PC-3 (cell line): ENCODE measurements at regions not wholly inside any gene's neighbourhood (a gene's known extent, or its start where the extent isn't known, plus 50 kb on each side); places are given as distances from the start of the nearest gene placed in this dataset.

Source experiments
- ATAC-seq: fragments of 200-7000 bp; cut with Tn5 transposase; 2 replicates; pipeline ENCODE4 v1.9.1; 2020; ENCODE audit warnings: mild to moderate bottlenecking, moderate library complexity
- BruUV-seq: library from RNA; stranded (reverse); fragments of 400-500 nt; replicated peaks from 2 replicates; lab custom pipeline; 2021; lab: Mats Ljungman, UMichigan
- CTCF ChIA-PET: fragments of 300-600 bp; sonication (Branson Sonifier 250); formaldehyde crosslinking; loops from one replicate; lab custom pipeline; 2022; ENCODE audit warnings: antibody characterized with exemption; lab: Charles Lee
- POLR2A ChIA-PET: fragments of 300-600 bp; sonication (Branson Sonifier 250); formaldehyde crosslinking; loops from one replicate; lab custom pipeline; 2022; ENCODE audit warnings: antibody characterized with exemption; ENCODE audit not compliant: unreplicated experiment; lab: Charles Lee
- DNase-seq: peaks from one replicate; pipeline ENCODE4 v3.0.0-alpha.2; 2015
- H2AFZ ChIP-seq: fragments of 300-600 bp; sonication (generic); 2 replicates; pipeline ENCODE4 v1.6.0; 2016; ENCODE audit warnings: antibody characterized with exemption, low read length
- H3F3A ChIP-seq: fragments of 300-600 bp; sonication (generic); one replicate; pipeline ENCODE4 v1.6.0; 2017; ENCODE audit warnings: antibody characterized with exemption, low read length, control low read depth, mild to moderate bottlenecking; ENCODE audit not compliant: unreplicated experiment
- H3K27ac ChIP-seq: fragments of 300-600 bp; sonication (generic); 2 replicates; pipeline ENCODE4 v1.5.1; 2016; ENCODE audit warnings: mild to moderate bottlenecking, low read length
- H3K27me3 ChIP-seq: fragments of 300-600 bp; sonication (generic); 2 replicates; pipeline ENCODE4 v1.6.1; 2016; ENCODE audit warnings: low read length, mixed read lengths
- H3K36me3 ChIP-seq: fragments of 300-600 bp; sonication (generic); 2 replicates; pipeline ENCODE4 v1.6.1; 2016; ENCODE audit warnings: low read depth, mixed run types, low read length, mixed read lengths
- H3K4me1 ChIP-seq: fragments of 300-600 bp; sonication (generic); 2 replicates; pipeline ENCODE4 v1.5.1; 2016; ENCODE audit warnings: low read length; ENCODE audit not compliant: insufficient read depth
- H3K4me2 ChIP-seq: fragments of 300-600 bp; sonication (generic); 2 replicates; pipeline ENCODE4 v1.6.0; 2016; ENCODE audit warnings: low read length
- H3K4me3 ChIP-seq: fragments of 300-600 bp; sonication (generic); 2 replicates; pipeline ENCODE4 v1.5.1; 2016; ENCODE audit warnings: mild to moderate bottlenecking, low read length, mixed read lengths
- H3K79me2 ChIP-seq: fragments of 300-600 bp; sonication (generic); 2 replicates; pipeline ENCODE4 v1.6.1; 2017; ENCODE audit warnings: low read length, mixed read lengths
- H3K9ac ChIP-seq: fragments of 300-600 bp; sonication (generic); 2 replicates; pipeline ENCODE4 v1.6.0; 2016; ENCODE audit warnings: mild to moderate bottlenecking, low read length
- H3K9me2 ChIP-seq: fragments of 300-600 bp; sonication (generic); replicated peaks from 2 replicates; pipeline ENCODE4 v1.6.1; 2016; ENCODE audit warnings: mixed run types, low read length, mixed read lengths
- H3K9me3 ChIP-seq: fragments of 300-600 bp; sonication (generic); 2 replicates; pipeline ENCODE4 v1.6.1; 2016; ENCODE audit warnings: low read length, mixed read lengths
- H4K20me1 ChIP-seq: fragments of 300-600 bp; sonication (generic); 2 replicates; pipeline ENCODE4 v1.6.1; 2016; ENCODE audit warnings: low read length, mixed read lengths
- CTCF ChIP-seq: fragments of 300-600 bp; sonication (generic); conservative IDR thresholded peaks from 2 replicates; pipeline ENCODE4 v1.5.1; 2017; ENCODE audit warnings: antibody characterized with exemption, low read depth, mild to moderate bottlenecking, low read length
- EZH2 ChIP-seq: fragments of 300-600 bp; sonication (generic); IDR thresholded peaks from one replicate; pipeline ENCODE4 v1.6.1; 2017; ENCODE audit warnings: antibody characterized with exemption, mild to moderate bottlenecking, low read length; ENCODE audit not compliant: unreplicated experiment
- EZH2phosphoT487 ChIP-seq: fragments of 300-600 bp; sonication (generic); IDR thresholded peaks from 2 replicates; pipeline ENCODE4 v1.6.1; 2018; ENCODE audit warnings: mild to moderate bottlenecking, antibody characterized with exemption, low read length, borderline replicate concordance
- intact Hi-C: fragments of 100-400 bp; cut with micrococcal nuclease; formaldehyde crosslinking; loops from 2 replicates; pipeline ENCODE4 v1.9.0; 2023

DNA sequence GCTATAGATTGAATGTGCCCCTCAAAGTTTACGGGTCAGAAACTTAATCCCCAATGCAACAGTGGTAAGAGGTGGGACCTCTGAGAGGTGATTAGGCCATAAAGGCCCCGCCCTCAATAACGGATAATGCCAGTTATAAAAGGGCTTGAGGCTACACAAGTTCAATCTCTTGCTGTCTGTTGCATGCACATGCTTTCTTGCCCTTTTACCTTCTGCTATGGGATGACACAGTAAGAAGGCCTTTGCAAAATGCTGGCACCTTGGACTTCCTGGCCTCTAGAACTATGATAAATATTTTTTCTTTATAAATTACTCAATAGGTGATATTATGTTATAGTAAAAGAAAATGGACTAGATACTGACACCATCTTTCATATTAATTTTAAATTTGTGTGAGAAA is 806.1 kb downstream of the TENT5A start:
- intact Hi-C loops = no loop called here

GRCh38 chr6:80942911-80943310 is 809.6 kb downstream of the TENT5A start:
- intact Hi-C loops = no loop called here
- BruUV-seq = no TSS peak
- CTCF ChIA-PET = no interaction called here
- Histone ChIP-seq H2AFZ (no peak overlapping the region), H3K4me1 (no peaks in the 10 kb centered on the region), H3K4me3 (no peak overlapping the region), H3K9ac (no peak overlapping the region), H3K27me3 (no peaks in the 10 kb centered on the region), H3K9me3 (no peaks in the 10 kb centered on the region), H3K4me2 (no peak overlapping the region), H3K9me2 (no peaks in the 10 kb centered on the region), H3F3A (no peaks in the 10 kb centered on the region), H3K36me3 (no peaks in the 10 kb centered on the region), H4K20me1 (no peaks in the 10 kb centered on the region), H3K27ac (no peak overlapping the region), H3K79me2 (no peaks in the 10 kb centered on the region)
- no peak for TF ChIP-seq EZH2
- DNase-seq (no peak), ATAC-seq (no peak)
- POLR2A ChIA-PET = no interaction called here

More for the DNA sequence above, 806.1 kb downstream of the TENT5A start:
- no TSS peak for BruUV-seq
- Histone ChIP-seq H3K4me1 (no peaks in the 10 kb centered on the region), H3K79me2 (no peaks in the 10 kb centered on the region), H4K20me1 (no peaks in the 10 kb centered on the region), H3K4me2 (no peak overlapping the region), H3K9me3 (no peaks in the 10 kb centered on the region), H3K4me3 (no peak overlapping the region), H3K9ac (no peak overlapping the region), H3K9me2 (no peaks in the 10 kb centered on the region), H3K27me3 (no peaks in the 10 kb centered on the region), H3K36me3 (no peaks in the 10 kb centered on the region), H2AFZ (no peak overlapping the region), H3K27ac (no peak overlapping the region), H3F3A (no peaks in the 10 kb centered on the region)
- ATAC-seq (no peak), DNase-seq (no peak)
- POLR2A ChIA-PET = no interaction called here
- CTCF ChIA-PET = no interaction called here
- TF ChIP-seq EZH2phosphoT487 = no peak
- no peak for TF ChIP-seq CTCF
- no peak for TF ChIP-seq EZH2

DNA sequence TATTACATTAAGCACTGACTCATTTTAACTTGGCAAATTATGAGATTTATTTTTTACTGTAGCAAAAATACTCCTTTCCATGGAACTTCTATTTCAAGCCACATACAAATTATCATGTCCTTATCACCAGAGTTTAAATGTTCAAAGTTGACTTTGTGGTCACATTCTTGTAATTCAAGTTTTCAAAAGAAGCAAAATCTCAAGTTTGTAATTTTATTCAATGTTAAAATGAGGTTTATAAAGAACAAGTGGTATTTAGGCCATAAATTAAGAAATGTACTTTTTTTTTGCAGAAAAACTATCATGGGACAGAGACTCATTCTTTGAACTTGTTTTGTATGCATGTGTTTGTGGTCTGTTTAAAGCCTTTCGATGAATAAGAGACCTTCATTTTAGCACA is 811.5 kb downstream of the TENT5A start:
- Histone ChIP-seq H4K20me1 (no peaks in the 10 kb centered on the region), H3K27ac (no peak overlapping the region), H3F3A (no peaks in the 10 kb centered on the region), H3K4me2 (no peak overlapping the region), H3K9ac (no peak overlapping the region), H3K4me1 (no peaks in the 10 kb centered on the region), H3K36me3 (no peaks in the 10 kb centered on the region), H2AFZ (no peak overlapping the region), H3K4me3 (no peak overlapping the region), H3K27me3 (no peaks in the 10 kb centered on the region), H3K9me3 (no peaks in the 10 kb centered on the region), H3K9me2 (no peaks in the 10 kb centered on the region), H3K79me2 (no peaks in the 10 kb centered on the region)
- POLR2A ChIA-PET = no interaction called here
- CTCF ChIA-PET = no interaction called here
- ATAC-seq (no peak), DNase-seq (no peak)
- no TSS peak for BruUV-seq
- intact Hi-C loops = no loop called here
- TF ChIP-seq EZH2phosphoT487 (no peak), CTCF (no peak), EZH2 (no peak)
